ENCODE measurements at regions not wholly inside any gene's neighbourhood (a gene's known extent, or its start where the extent isn't known, plus 50 kb on each side); places are given as distances from the start of the nearest gene placed in this dataset.
A peak's percentile ranks its signal among the peaks of the same experiment; 100 is the strongest.

DNA sequence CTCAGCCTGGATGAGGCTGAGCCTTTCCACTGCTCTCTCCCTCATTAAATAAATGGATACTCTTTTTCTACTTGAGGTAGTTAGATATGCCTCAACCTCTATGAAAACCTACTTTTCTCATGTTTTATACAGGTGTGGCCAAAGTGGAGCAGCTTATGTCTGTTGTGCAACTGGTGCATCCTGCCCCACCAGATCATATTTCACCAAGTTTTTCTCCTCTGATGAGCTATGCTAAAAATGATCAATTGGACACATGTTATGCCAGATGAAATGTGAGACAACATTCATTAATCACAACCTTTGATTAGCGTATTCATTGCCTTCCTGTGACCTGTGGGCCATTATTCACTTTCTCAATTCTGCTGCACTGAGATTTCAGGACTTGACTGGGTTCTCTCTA, 106.9 kb upstream of the NEDD9 start:
- no peaks in the 10 kb centered on the region for H3K9me3 ChIP-seq (ENCODE audit: severe bottlenecking)
- DNase-seq (ENCODE audit: low spot score) (no peak), ATAC-seq (ENCODE audit: low read depth) (peak; percentile 23; the same call in 1 of the 3 replicates)
- H3K4me3 ChIP-seq (ENCODE audit: severe bottlenecking) = no peak overlapping the region
- no peaks in the 10 kb centered on the region for H3K36me3 ChIP-seq (ENCODE audit: low read depth)
- peaks cover 16% of the 10 kb centered on the region for H3K4me1 ChIP-seq (ENCODE audit: insufficient read depth, poor library complexity, severe bottlenecking)
- TF ChIP-seq, protein P1, sequence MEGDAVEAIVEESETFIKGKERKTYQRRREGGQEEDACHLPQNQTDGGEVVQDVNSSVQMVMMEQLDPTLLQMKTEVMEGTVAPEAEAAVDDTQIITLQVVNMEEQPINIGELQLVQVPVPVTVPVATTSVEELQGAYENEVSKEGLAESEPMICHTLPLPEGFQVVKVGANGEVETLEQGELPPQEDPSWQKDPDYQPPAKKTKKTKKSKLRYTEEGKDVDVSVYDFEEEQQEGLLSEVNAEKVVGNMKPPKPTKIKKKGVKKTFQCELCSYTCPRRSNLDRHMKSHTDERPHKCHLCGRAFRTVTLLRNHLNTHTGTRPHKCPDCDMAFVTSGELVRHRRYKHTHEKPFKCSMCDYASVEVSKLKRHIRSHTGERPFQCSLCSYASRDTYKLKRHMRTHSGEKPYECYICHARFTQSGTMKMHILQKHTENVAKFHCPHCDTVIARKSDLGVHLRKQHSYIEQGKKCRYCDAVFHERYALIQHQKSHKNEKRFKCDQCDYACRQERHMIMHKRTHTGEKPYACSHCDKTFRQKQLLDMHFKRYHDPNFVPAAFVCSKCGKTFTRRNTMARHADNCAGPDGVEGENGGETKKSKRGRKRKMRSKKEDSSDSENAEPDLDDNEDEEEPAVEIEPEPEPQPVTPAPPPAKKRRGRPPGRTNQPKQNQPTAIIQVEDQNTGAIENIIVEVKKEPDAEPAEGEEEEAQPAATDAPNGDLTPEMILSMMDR (IDR thresholded peaks at IDR 0.05; ENCODE audit: poor library complexity, severe bottlenecking) = no peak
- H3K27me3 ChIP-seq (ENCODE audit: insufficient read depth, poor library complexity, severe bottlenecking) = no peaks in the 10 kb centered on the region
- no peak overlapping the region for H3K27ac ChIP-seq (ENCODE audit: poor library complexity, severe bottlenecking)

DNA sequence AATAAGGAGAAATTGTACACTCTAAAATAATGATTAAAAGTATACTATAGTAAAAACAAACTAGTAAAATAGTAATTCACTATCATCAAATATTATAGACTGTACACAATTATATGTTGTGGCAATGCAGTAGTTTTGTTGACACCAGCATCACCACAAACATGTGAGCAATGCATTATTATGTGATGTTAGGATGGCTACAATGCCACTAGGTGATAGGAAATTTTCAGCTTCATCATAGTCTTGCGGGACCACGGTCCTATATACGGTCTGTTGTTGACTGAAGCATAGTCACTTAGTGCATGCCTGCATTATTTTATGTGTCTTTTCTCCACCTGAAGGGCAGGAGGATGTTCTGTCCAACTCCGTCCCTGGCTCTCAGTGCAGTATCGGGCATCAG, 104.8 kb upstream of the NEDD9 start:
- Histone ChIP-seq H3K4me3 (ENCODE audit: severe bottlenecking) (no peak overlapping the region), H3K27me3 (ENCODE audit: insufficient read depth, poor library complexity, severe bottlenecking) (no peaks in the 10 kb centered on the region), H3K36me3 (ENCODE audit: low read depth) (no peaks in the 10 kb centered on the region), H3K4me1 (ENCODE audit: insufficient read depth, poor library complexity, severe bottlenecking) (peaks cover 7% of the 10 kb centered on the region), H3K9me3 (ENCODE audit: severe bottlenecking) (no peaks in the 10 kb centered on the region), H3K27ac (ENCODE audit: poor library complexity, severe bottlenecking) (no peak overlapping the region)
- no peak for DNase-seq (ENCODE audit: low spot score)
- TF ChIP-seq, protein P1 (IDR thresholded peaks at IDR 0.05; ENCODE audit: poor library complexity, severe bottlenecking) = no peak
- no peak for ATAC-seq (ENCODE audit: low read depth)

DNA sequence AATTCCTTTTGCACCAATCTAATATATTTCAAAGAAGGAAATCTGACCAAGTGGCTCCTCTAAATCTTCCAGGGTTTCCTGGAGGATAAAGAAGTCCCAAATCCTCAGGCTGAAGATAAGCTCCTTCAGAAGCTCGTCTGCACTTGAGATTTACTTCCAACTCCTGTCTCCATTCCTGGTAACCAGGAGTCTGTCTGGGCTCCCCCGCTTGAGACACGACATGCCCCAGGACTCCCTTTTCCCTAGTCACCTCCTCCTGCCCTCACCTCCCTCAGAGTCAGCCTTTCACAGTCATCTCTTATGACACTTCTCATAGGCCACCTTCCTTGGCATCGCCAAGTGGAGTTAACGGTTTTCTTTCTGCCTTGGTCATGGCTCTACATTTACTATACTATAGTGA, 103.4 kb upstream of the NEDD9 start:
- ATAC-seq (ENCODE audit: low read depth) (no peak), DNase-seq (ENCODE audit: low spot score) (no peak)
- no peak overlapping the region for H3K4me3 ChIP-seq (ENCODE audit: severe bottlenecking)
- no peak overlapping the region for H3K27ac ChIP-seq (ENCODE audit: poor library complexity, severe bottlenecking)
- no peaks in the 10 kb centered on the region for H3K9me3 ChIP-seq (ENCODE audit: severe bottlenecking)
- no peaks in the 10 kb centered on the region for H3K27me3 ChIP-seq (ENCODE audit: insufficient read depth, poor library complexity, severe bottlenecking)
- TF ChIP-seq, protein P1 (IDR thresholded peaks at IDR 0.05; ENCODE audit: poor library complexity, severe bottlenecking) = no peak
- H3K4me1 ChIP-seq (ENCODE audit: insufficient read depth, poor library complexity, severe bottlenecking) = no peaks in the 10 kb centered on the region
- no peaks in the 10 kb centered on the region for H3K36me3 ChIP-seq (ENCODE audit: low read depth)

DNA sequence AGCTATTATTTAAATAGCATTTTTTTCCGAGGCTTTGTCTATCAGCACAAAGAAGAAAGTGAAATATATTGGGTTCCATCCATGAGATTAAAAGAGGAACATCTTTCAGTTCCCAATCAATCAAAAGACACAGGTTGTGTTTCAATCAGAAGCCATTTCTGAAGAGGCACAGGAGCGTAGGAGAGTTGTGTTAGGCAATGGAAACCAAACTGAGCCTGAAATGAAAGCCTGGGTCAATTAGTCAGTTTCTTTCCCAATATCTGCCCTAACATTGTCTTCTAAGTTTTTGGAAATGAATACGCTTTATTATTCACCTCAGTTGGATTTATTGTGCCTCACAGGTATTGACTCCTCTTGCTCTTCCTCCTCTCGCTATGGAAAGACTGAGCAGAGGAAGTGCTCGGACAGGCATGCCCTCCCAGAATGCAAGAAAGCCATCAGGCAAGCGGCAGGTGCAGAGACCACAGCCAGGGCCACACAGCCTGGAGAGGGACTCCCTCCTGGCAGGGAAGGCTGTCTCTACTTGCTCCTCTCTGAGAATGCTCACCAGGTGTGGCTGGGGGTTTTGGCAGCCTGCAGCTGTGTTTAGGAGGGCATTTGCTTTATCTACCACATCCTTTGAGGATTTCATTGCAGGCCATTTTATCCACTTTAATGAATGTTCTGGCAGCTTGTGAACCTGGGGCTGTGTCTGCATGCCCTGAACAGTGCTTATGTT, 100.8 kb upstream of the NEDD9 start:
- Histone ChIP-seq H3K9me3 (ENCODE audit: severe bottlenecking) (no peaks in the 10 kb centered on the region), H3K36me3 (ENCODE audit: low read depth) (no peaks in the 10 kb centered on the region), H3K4me3 (ENCODE audit: severe bottlenecking) (no peak overlapping the region), H3K27me3 (ENCODE audit: insufficient read depth, poor library complexity, severe bottlenecking) (no peaks in the 10 kb centered on the region), H3K27ac (ENCODE audit: poor library complexity, severe bottlenecking) (no peak overlapping the region), H3K4me1 (ENCODE audit: insufficient read depth, poor library complexity, severe bottlenecking) (no peaks in the 10 kb centered on the region)
- TF ChIP-seq, protein P1 (IDR thresholded peaks at IDR 0.05; ENCODE audit: poor library complexity, severe bottlenecking) = no peak
- ATAC-seq (ENCODE audit: low read depth) = no peak; the same call in 2 of the 3 replicates
- no peak for DNase-seq (ENCODE audit: low spot score)

DNA sequence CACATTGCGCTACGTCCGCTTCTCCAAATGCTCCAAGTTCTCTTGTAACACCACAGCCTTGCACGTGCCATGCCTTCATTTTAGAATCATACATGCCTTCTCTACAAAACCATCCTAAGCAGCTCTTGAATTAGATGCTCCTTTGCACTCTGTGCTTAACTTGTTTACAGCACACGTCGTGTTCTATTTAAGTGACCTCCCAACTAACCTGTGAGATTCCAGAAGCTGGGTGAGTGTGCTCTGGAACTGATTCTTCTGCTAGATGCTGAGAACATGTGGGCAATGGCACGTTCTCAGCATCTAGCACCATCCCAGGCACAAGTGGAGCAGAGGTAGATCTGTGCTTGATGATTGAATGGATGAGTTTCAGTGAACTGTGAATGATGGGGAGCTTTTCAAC, 100.0 kb upstream of the NEDD9 start:
- no peaks in the 10 kb centered on the region for H3K27me3 ChIP-seq (ENCODE audit: insufficient read depth, poor library complexity, severe bottlenecking)
- TF ChIP-seq, protein P1 (IDR thresholded peaks at IDR 0.05; ENCODE audit: poor library complexity, severe bottlenecking) = no peak
- no peak for DNase-seq (ENCODE audit: low spot score)

More for the DNA sequence above, 100.0 kb upstream of the NEDD9 start:
- Histone ChIP-seq H3K36me3 (ENCODE audit: low read depth) (no peaks in the 10 kb centered on the region), H3K27ac (ENCODE audit: poor library complexity, severe bottlenecking) (no peak overlapping the region), H3K4me1 (ENCODE audit: insufficient read depth, poor library complexity, severe bottlenecking) (no peaks in the 10 kb centered on the region), H3K9me3 (ENCODE audit: severe bottlenecking) (no peaks in the 10 kb centered on the region), H3K4me3 (ENCODE audit: severe bottlenecking) (no peak overlapping the region)
- ATAC-seq (ENCODE audit: low read depth) = no peak
